Esophagus squamous epithelium (tissue), 4 donors: ENCODE measurements at regions not wholly inside any gene's neighbourhood (a gene's known extent, or its start where the extent isn't known, plus 50 kb on each side); places are given as distances from the start of the nearest gene placed in this dataset.

Source experiments
- POLR2A ChIP-seq, 4 donors: fragments of 450-650 bp; IDR thresholded peaks; one replicate each; pipeline ENCODE4 v1.6.1; 2017; ENCODE audit warnings: antibody characterized with exemption in 4 of 4, mild to moderate bottlenecking in 4 of 4, moderate library complexity in 3 of 4
- TF ChIP-seq, protein P1 (sequence below), 6 experiments: fragments of 450-650 bp in 4 of 6; fragments of 200-600 bp in 2 of 6; sonication (generic) in 2 of 6; IDR thresholded peaks; one replicate each; pipeline ENCODE4 v1.5.1; 2016 to 2019; ENCODE audit warnings: antibody characterized with exemption in 6 of 6, mild to moderate bottlenecking in 4 of 6, moderate library complexity in 4 of 6

DNA sequence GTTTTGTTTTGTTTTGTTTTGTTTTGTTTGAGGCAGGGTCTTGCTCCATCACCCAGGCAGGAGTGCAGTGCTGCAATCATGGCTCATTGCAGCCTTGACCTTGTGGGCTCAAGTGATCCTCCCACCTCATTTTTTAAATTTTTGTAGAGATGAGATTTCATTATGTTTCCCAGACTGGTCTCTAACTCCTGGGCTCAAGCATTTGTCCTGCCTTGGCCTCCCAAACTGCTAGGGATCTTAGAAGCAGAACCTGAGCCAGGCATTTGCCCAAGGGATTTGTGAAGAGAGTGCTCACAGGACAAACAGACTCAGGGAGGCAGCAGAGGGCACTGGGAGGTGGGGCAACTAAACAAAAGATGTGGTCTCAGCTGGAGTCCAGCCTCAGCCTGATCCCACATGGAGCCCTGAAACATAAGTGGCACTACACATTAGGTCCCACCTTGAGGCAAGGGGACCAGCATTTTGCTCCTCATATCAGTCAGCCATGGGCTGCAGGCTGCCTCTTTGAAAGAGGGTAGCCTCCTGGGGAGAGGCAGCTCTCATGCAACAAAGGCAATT is 86.2 kb upstream of the CMKLR1 start:
- TF ChIP-seq, protein P1, sequence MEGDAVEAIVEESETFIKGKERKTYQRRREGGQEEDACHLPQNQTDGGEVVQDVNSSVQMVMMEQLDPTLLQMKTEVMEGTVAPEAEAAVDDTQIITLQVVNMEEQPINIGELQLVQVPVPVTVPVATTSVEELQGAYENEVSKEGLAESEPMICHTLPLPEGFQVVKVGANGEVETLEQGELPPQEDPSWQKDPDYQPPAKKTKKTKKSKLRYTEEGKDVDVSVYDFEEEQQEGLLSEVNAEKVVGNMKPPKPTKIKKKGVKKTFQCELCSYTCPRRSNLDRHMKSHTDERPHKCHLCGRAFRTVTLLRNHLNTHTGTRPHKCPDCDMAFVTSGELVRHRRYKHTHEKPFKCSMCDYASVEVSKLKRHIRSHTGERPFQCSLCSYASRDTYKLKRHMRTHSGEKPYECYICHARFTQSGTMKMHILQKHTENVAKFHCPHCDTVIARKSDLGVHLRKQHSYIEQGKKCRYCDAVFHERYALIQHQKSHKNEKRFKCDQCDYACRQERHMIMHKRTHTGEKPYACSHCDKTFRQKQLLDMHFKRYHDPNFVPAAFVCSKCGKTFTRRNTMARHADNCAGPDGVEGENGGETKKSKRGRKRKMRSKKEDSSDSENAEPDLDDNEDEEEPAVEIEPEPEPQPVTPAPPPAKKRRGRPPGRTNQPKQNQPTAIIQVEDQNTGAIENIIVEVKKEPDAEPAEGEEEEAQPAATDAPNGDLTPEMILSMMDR (IDR thresholded peaks at IDR 0.05) = no peak
- no peak for TF ChIP-seq POLR2A (IDR thresholded peaks at IDR 0.05)
